Neural cell (in vitro differentiated cells): ENCODE measurements at regions not wholly inside any gene's neighbourhood (a gene's known extent, or its start where the extent isn't known, plus 50 kb on each side); places are given as distances from the start of the nearest gene placed in this dataset.
"Not testable (repeated sequence)": the region's sequence is repeated elsewhere in the genome, so short reads cannot be mapped to it uniquely, and the experiment has no call there.

Experiments
- H2AFZ ChIP-seq: fragments of 200-600, 300-800 bp; sonication (generic), shearing (Covaris generic); 2 replicates; pipeline ENCODE4 v1.6.0; 2014; ENCODE audit warnings: low read depth, mild to moderate bottlenecking, antibody characterized with exemption, low read length, moderate library complexity
- H3F3A ChIP-seq: fragments of 200-600 bp; shearing (Covaris generic); 2 replicates; pipeline ENCODE4 v1.6.1; 2016; ENCODE audit warnings: mild to moderate bottlenecking, moderate library complexity, mixed read lengths, antibody characterized with exemption, low read length; ENCODE audit not compliant: insufficient read depth, poor library complexity, severe bottlenecking
- H3K27ac ChIP-seq: fragments of 200-600, 300-800 bp; sonication (generic), shearing (Covaris generic); 2 replicates; pipeline ENCODE4 v1.5.1; 2014; ENCODE audit warnings: mild to moderate bottlenecking, low read length, moderate library complexity
- H3K27me3 ChIP-seq: fragments of 300-800, 200-600 bp; sonication (generic), shearing (Covaris generic); 2 replicates; pipeline ENCODE4 v1.6.0; 2014; ENCODE audit warnings: mild to moderate bottlenecking, low read depth, low read length, moderate library complexity; ENCODE audit not compliant: insufficient read depth
- H3K36me3 ChIP-seq: fragments of 300-800, 200-600 bp; sonication (generic), shearing (Covaris generic); 2 replicates; pipeline ENCODE4 v1.5.1; 2014; ENCODE audit warnings: mild to moderate bottlenecking, antibody characterized with exemption, low read length, moderate library complexity; ENCODE audit not compliant: insufficient read depth
- H3K4me2 ChIP-seq: fragments of 300-800, 200-600 bp; sonication (generic), shearing (Covaris generic); 2 replicates; pipeline ENCODE4 v1.6.0; 2014; ENCODE audit warnings: mild to moderate bottlenecking, low read length
- H3K4me3 ChIP-seq: fragments of 300-800, 200-600 bp; sonication (generic), shearing (Covaris generic); 2 replicates; pipeline ENCODE4 v1.5.1; 2014; ENCODE audit warnings: mild to moderate bottlenecking, low read length, moderate library complexity
- H3K79me2 ChIP-seq: fragments of 200-600 bp; shearing (Covaris generic); replicated peaks from 2 replicates; pipeline ENCODE4 v1.6.0; 2014; ENCODE audit warnings: mild to moderate bottlenecking, low read length, moderate library complexity; ENCODE audit not compliant: insufficient read depth
- H3K9ac ChIP-seq: fragments of 300-800, 200-600 bp; sonication (generic), shearing (Covaris generic); 2 replicates; pipeline ENCODE4 v1.6.1; 2016; ENCODE audit warnings: mild to moderate bottlenecking, low read length, mixed read lengths
- H3K9me2 ChIP-seq: fragments of 200-600 bp; shearing (Covaris generic); 2 replicates; pipeline ENCODE4 v1.6.1; 2016; ENCODE audit warnings: mild to moderate bottlenecking, low read length, mixed read lengths; ENCODE audit not compliant: insufficient read depth
- H3K9me3 ChIP-seq: fragments of 200-600, 300-800 bp; sonication (generic), shearing (Covaris generic); 2 replicates; pipeline ENCODE4 v1.6.1; 2016; ENCODE audit warnings: mild to moderate bottlenecking, mixed run types, low read length, moderate library complexity, mixed read lengths
- H4K20me1 ChIP-seq: fragments of 200-600 bp; shearing (Covaris generic); 2 replicates; pipeline ENCODE4 v1.6.1; 2016; ENCODE audit warnings: mild to moderate bottlenecking, mixed run types; ENCODE audit not compliant: insufficient read depth

- H3F3A ChIP-seq, H4K20me1 ChIP-seq, H3K4me3 ChIP-seq, H3K36me3 ChIP-seq, H2AFZ ChIP-seq, H3K9me2 ChIP-seq, H3K9ac ChIP-seq, H3K27me3 ChIP-seq, H3K79me2 ChIP-seq, H3K27ac ChIP-seq, H3K4me2 ChIP-seq, H3K9me3 ChIP-seq: not testable (repeated sequence)
Measured at GRCh38 chr2:111346018-111346930, 225.6 kb downstream of the BCL2L11 start.

- H3K9ac ChIP-seq, H3K27me3 ChIP-seq, H3K79me2 ChIP-seq, H3K4me3 ChIP-seq, H3K9me2 ChIP-seq, H3K9me3 ChIP-seq, H4K20me1 ChIP-seq, H3K27ac ChIP-seq, H3K36me3 ChIP-seq, H3K4me2 ChIP-seq, H2AFZ ChIP-seq, H3F3A ChIP-seq: not testable (repeated sequence)
Measured at GRCh38 chr2:111347695-111348094, 227.0 kb downstream of the BCL2L11 start.

DNA sequence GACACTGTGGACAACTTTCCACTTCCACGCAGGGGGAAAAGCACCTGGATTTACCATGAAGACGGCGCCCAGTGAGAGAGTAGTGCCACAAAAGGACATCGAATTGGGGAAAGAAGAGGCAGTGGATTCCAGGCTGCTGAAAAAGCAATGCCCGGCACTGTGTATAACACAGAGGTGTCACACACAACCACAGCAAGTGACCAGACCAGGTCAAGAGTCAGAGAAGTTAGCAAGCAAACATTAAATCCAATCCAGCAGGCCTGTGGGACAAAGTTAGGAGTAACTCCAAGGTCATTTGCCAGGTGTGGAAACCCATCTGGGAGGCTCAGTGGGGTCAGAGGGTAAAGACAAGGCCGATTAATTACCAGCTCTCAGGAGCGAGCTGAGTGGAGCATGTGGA is 227.6 kb downstream of the BCL2L11 start:
- H3K4me3 ChIP-seq, H3K9me2 ChIP-seq, H3K79me2 ChIP-seq, H3K27me3 ChIP-seq, H3K36me3 ChIP-seq, H2AFZ ChIP-seq, H3K27ac ChIP-seq, H3K9me3 ChIP-seq, H3K4me2 ChIP-seq, H4K20me1 ChIP-seq, H3F3A ChIP-seq, H3K9ac ChIP-seq: not testable (repeated sequence)

GRCh38 chr2:111355022-111355817 is 234.5 kb downstream of the BCL2L11 start:
- H3K9me3 ChIP-seq, H3K79me2 ChIP-seq, H3K9me2 ChIP-seq, H3K36me3 ChIP-seq, H2AFZ ChIP-seq, H3K4me3 ChIP-seq, H3K9ac ChIP-seq, H3K27me3 ChIP-seq, H4K20me1 ChIP-seq, H3K4me2 ChIP-seq, H3K27ac ChIP-seq, H3F3A ChIP-seq: not testable (repeated sequence)

DNA sequence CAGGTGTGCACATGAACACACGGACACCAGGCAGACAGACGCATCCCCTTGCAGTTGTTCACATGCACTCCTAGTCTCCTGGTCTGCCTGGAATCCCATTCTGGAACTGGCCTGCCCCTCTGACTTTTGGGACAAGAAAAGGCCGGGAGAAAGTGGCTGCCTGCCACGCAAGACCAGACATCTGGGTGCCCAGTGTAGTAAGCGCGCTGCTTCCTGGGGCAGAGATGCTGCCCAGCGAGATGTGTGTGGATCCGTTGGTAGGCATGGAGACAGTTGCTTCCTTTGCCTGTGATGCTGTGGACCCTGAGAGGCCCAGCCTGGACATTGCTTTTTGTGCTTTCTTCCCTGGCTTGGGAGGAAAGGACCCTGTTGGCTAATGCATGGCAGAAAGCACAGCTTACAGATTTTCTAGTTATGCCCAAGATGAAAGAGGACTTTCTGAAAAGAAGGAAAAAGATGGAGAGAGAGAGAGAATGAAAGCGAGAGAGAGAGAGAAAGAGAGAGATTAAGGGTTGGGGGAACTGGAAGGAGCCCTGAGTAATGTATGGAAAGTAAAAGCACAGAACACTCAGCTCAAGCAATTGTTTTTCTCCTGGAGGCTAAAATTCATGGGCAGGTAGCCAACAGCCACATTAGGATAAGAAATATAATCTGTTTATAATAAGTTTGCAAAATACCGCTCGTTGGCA is 235.3 kb downstream of the BCL2L11 start:
- H3K36me3 ChIP-seq, H3K4me2 ChIP-seq, H3K27ac ChIP-seq, H3K79me2 ChIP-seq, H3K4me3 ChIP-seq, H3K9ac ChIP-seq, H2AFZ ChIP-seq, H3K9me3 ChIP-seq, H3K9me2 ChIP-seq, H3F3A ChIP-seq, H3K27me3 ChIP-seq, H4K20me1 ChIP-seq: not testable (repeated sequence)

DNA sequence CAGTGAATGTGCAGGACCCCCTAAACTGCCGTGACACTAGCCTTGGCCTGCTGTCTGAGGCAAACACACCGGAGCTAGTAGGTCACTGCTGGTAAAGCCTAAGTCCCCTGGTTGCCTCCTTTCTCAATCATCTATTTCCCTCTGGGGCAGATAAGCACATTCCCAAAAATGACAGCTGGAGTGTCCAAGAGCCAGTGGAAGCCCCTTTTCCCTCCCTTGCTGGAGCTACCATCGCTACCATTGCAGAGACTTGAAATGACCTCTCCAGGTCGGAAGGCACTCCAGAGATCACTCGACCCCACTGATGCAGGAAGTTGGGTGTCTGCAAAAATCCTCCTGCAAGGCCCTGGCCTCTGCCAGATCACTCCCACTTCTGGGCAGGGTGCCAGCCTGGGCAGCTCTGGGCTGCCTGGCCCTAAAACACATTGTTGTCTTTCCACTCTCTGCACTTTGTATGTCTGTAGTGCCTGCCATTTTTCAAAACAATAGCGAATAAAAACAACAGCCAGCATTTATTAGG is 235.9 kb downstream of the BCL2L11 start:
- H3K36me3 ChIP-seq, H2AFZ ChIP-seq, H3K9me3 ChIP-seq, H3F3A ChIP-seq, H4K20me1 ChIP-seq, H3K27ac ChIP-seq, H3K27me3 ChIP-seq, H3K9ac ChIP-seq, H3K9me2 ChIP-seq, H3K79me2 ChIP-seq, H3K4me2 ChIP-seq, H3K4me3 ChIP-seq: not testable (repeated sequence)

GRCh38 chr2:111365986-111366640 is 245.4 kb downstream of the BCL2L11 start:
- not testable (repeated sequence) for H3K9ac ChIP-seq, H3K36me3 ChIP-seq, H4K20me1 ChIP-seq, H3K27ac ChIP-seq, H3K9me2 ChIP-seq, H3K9me3 ChIP-seq, H3K79me2 ChIP-seq, H2AFZ ChIP-seq, H3F3A ChIP-seq, H3K4me2 ChIP-seq, H3K27me3 ChIP-seq
- H3K4me3 ChIP-seq = peak overlapping the region; percentile 52
